ENCODE measurements at regions not wholly inside any gene's neighbourhood (a gene's known extent, or its start where the extent isn't known, plus 50 kb on each side); places are given as distances from the start of the nearest gene placed in this dataset.

DNA sequence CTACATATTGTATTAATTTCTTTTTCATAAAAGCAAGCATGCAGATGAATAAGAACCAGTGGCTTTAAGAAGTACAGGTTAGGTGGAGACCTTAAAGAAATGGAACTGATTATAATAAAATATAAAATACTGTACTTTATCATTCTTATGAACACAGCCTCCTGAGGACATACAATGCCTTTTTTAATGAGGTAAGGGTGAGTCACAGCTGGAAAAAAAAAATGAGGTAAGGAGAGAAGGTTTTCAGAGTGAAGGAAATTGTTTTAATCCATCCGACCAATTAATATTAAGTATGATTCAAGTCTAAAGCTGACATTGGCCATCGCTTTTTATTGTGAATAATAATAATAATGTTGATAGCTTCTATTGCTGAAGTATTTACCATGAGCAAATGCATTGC, 170.3 kb upstream of the SOX2 start:
- Histone ChIP-seq H3K4me3 (ENCODE audit: low read length) (no peak overlapping the region), H3K4me2 (ENCODE audit: low read length) (no peak overlapping the region)
- TF ChIP-seq, protein P1, sequence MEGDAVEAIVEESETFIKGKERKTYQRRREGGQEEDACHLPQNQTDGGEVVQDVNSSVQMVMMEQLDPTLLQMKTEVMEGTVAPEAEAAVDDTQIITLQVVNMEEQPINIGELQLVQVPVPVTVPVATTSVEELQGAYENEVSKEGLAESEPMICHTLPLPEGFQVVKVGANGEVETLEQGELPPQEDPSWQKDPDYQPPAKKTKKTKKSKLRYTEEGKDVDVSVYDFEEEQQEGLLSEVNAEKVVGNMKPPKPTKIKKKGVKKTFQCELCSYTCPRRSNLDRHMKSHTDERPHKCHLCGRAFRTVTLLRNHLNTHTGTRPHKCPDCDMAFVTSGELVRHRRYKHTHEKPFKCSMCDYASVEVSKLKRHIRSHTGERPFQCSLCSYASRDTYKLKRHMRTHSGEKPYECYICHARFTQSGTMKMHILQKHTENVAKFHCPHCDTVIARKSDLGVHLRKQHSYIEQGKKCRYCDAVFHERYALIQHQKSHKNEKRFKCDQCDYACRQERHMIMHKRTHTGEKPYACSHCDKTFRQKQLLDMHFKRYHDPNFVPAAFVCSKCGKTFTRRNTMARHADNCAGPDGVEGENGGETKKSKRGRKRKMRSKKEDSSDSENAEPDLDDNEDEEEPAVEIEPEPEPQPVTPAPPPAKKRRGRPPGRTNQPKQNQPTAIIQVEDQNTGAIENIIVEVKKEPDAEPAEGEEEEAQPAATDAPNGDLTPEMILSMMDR (IDR thresholded peaks at IDR 0.05; ENCODE audit: low read depth, low read length): no peak
- TF ChIP-seq EZH2phosphoT487 (IDR thresholded peaks at IDR 0.05; ENCODE audit: low read depth): no peak

DNA sequence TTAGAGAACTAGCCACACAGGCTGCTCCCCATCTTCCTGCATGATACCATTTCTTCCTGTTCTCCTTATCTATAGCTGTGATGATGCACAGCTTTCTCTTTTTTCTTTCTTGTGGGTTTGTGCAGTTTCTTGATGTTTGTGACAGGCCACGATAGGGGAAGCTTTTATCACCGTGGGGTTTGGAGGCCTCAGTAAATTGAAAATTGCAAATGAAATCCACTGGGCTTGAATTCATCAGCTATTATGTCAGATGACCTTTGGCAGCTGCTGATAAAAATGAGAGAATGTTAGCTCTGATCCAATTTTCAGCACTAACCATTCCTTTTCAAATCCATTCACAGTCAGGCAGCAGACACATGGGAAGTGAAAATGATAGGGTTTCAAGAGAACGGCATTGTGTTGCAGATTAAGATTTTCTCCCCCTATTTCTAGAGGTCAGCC, 176.9 kb upstream of the SOX2 start:
- H3K4me2 ChIP-seq (ENCODE audit: low read length): no peak overlapping the region

More for the DNA sequence above, 170.3 kb upstream of the SOX2 start:
- H3K4me1 ChIP-seq (ENCODE audit: low read length): no peaks in the 10 kb centered on the region
- H2AFZ ChIP-seq (ENCODE audit: low read depth, low read length): no peak overlapping the region
- no peaks in the 10 kb centered on the region for H3K9me3 ChIP-seq (ENCODE audit: insufficient read depth, low read length)
- H4K20me1 ChIP-seq (ENCODE audit: insufficient read depth, low read length): no peaks in the 10 kb centered on the region
- H3K9ac ChIP-seq (ENCODE audit: low read length): no peak overlapping the region
- no peaks in the 10 kb centered on the region for H3K36me3 ChIP-seq (replicated peaks; ENCODE audit: low read depth, low read length)
- H3K27me3 ChIP-seq (ENCODE audit: low read depth, low read length): no peaks in the 10 kb centered on the region
- no peaks in the 10 kb centered on the region for H3K79me2 ChIP-seq (ENCODE audit: low read length)
- H3K27ac ChIP-seq (ENCODE audit: low read length): no peak overlapping the region

DNA sequence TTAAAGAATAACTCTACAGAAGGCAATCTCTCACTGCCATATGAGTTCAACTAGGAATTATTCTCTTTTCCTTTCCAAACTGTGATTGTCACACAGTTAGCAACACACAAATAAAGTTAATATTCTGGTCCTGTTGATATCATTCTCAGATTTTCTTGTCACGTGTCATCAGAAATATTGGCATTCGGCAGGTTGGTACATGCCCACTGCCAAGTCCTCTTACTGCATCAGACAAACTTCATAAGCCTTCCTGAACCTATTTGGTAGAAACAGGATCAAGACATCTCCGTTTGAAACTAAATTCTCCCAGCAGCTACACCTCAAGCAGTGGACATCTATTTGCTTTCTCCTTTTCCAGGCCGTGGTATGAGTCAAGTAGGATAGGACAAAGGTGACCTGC, 177.9 kb upstream of the SOX2 start:
- no peak overlapping the region for H3K9ac ChIP-seq (ENCODE audit: low read length)
- no peaks in the 10 kb centered on the region for H3K4me1 ChIP-seq (ENCODE audit: low read length)
- H3K27me3 ChIP-seq (ENCODE audit: low read depth, low read length): no peaks in the 10 kb centered on the region
- no peaks in the 10 kb centered on the region for H3K36me3 ChIP-seq (replicated peaks; ENCODE audit: low read depth, low read length)
- no peak overlapping the region for H3K27ac ChIP-seq (ENCODE audit: low read length)
- no peak overlapping the region for H2AFZ ChIP-seq (ENCODE audit: low read depth, low read length)
- H3K4me3 ChIP-seq (ENCODE audit: low read length): no peak overlapping the region
- no peaks in the 10 kb centered on the region for H4K20me1 ChIP-seq (ENCODE audit: insufficient read depth, low read length)
- no peak for TF ChIP-seq EZH2phosphoT487 (IDR thresholded peaks at IDR 0.05; ENCODE audit: low read depth)
- TF ChIP-seq, protein P1 (IDR thresholded peaks at IDR 0.05; ENCODE audit: low read depth, low read length): no peak
- no peak overlapping the region for H3K4me2 ChIP-seq (ENCODE audit: low read length)
- no peaks in the 10 kb centered on the region for H3K9me3 ChIP-seq (ENCODE audit: insufficient read depth, low read length)
- no peaks in the 10 kb centered on the region for H3K79me2 ChIP-seq (ENCODE audit: low read length)

More for the DNA sequence above, 176.9 kb upstream of the SOX2 start:
- Histone ChIP-seq H3K36me3 (replicated peaks; ENCODE audit: low read depth, low read length) (no peaks in the 10 kb centered on the region), H3K4me1 (ENCODE audit: low read length) (no peaks in the 10 kb centered on the region), H3K4me3 (ENCODE audit: low read length) (no peak overlapping the region), H4K20me1 (ENCODE audit: insufficient read depth, low read length) (no peaks in the 10 kb centered on the region), H3K27me3 (ENCODE audit: low read depth, low read length) (no peaks in the 10 kb centered on the region), H3K27ac (ENCODE audit: low read length) (no peak overlapping the region), H2AFZ (ENCODE audit: low read depth, low read length) (no peak overlapping the region), H3K79me2 (ENCODE audit: low read length) (no peaks in the 10 kb centered on the region), H3K9ac (ENCODE audit: low read length) (no peak overlapping the region), H3K9me3 (ENCODE audit: insufficient read depth, low read length) (no peaks in the 10 kb centered on the region)
- TF ChIP-seq EZH2phosphoT487 (IDR thresholded peaks at IDR 0.05; ENCODE audit: low read depth): no peak
- TF ChIP-seq, protein P1 (IDR thresholded peaks at IDR 0.05; ENCODE audit: low read depth, low read length): no peak

DNA sequence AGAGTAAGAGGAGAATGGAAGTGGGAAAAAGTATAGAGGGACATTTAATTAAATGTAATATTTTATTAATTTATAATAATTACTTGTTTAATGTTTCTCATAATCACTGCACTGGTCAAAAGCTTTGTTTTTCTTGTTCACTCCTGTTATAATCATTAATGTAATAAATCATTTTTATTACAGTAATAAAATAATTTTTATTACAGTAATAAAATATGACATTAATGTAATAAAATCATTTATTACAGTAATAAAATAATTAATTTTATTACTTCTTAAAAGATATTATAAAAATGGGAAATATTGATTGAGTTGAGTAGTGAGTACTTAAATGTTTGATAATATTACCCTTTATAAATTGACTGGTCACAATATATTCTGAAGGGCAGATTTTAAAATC, 181.1 kb upstream of the SOX2 start:
- Histone ChIP-seq H3K9ac (ENCODE audit: low read length) (no peak overlapping the region), H3K4me1 (ENCODE audit: low read length) (no peaks in the 10 kb centered on the region), H3K36me3 (replicated peaks; ENCODE audit: low read depth, low read length) (no peaks in the 10 kb centered on the region), H3K9me3 (ENCODE audit: insufficient read depth, low read length) (no peaks in the 10 kb centered on the region), H2AFZ (ENCODE audit: low read depth, low read length) (no peak overlapping the region), H3K4me2 (ENCODE audit: low read length) (no peak overlapping the region), H3K4me3 (ENCODE audit: low read length) (no peak overlapping the region), H3K79me2 (ENCODE audit: low read length) (no peaks in the 10 kb centered on the region), H4K20me1 (ENCODE audit: insufficient read depth, low read length) (no peaks in the 10 kb centered on the region), H3K27me3 (ENCODE audit: low read depth, low read length) (no peaks in the 10 kb centered on the region), H3K27ac (ENCODE audit: low read length) (no peak overlapping the region)
- TF ChIP-seq, protein P1 (IDR thresholded peaks at IDR 0.05; ENCODE audit: low read depth, low read length): no peak
- no peak for TF ChIP-seq EZH2phosphoT487 (IDR thresholded peaks at IDR 0.05; ENCODE audit: low read depth)

Measured in OCI-LY3 (cell line).